Neural progenitor cell (in vitro differentiated cells): ENCODE measurements at regions not wholly inside any gene's neighbourhood (a gene's known extent, or its start where the extent isn't known, plus 50 kb on each side); places are given as distances from the start of the nearest gene placed in this dataset.
"Not testable (repeated sequence)": the region's sequence is repeated elsewhere in the genome, so short reads cannot be mapped to it uniquely, and the experiment has no call there.

Experiments used
- DNase-seq: peaks from one replicate; pipeline ENCODE4 v3.0.0-alpha.2; 2016; ENCODE audit warnings: low spot score
- H2AFZ ChIP-seq: fragments of 200-600 bp; sonication (generic); replicated peaks from 2 replicates; pipeline ENCODE4 v1.6.1; 2016; ENCODE audit warnings: antibody characterized with exemption
- H3F3A ChIP-seq: fragments of 200-600 bp; sonication (generic); 2 replicates; pipeline ENCODE4 v1.6.1; 2016; ENCODE audit warnings: antibody characterized with exemption, low read depth
- H3K27ac ChIP-seq: fragments of 200-600 bp; sonication (generic); 2 replicates; pipeline ENCODE4 v1.5.1; 2016; ENCODE audit warnings: mild to moderate bottlenecking
- H3K27me3 ChIP-seq: fragments of 200-600 bp; sonication (generic); 2 replicates; pipeline ENCODE4 v1.6.1; 2016; ENCODE audit warnings: mild to moderate bottlenecking, moderate library complexity
- H3K36me3 ChIP-seq: fragments of 200-600 bp; sonication (generic); 2 replicates; pipeline ENCODE4 v1.5.1; 2016
- H3K4me1 ChIP-seq: fragments of 200-600 bp; sonication (generic); 2 replicates; pipeline ENCODE4 v1.6.1; 2016; ENCODE audit warnings: mixed run types
- H3K4me2 ChIP-seq: fragments of 200-600 bp; sonication (generic); 2 replicates; pipeline ENCODE4 v1.6.1; 2016
- H3K4me3 ChIP-seq: fragments of 200-600 bp; sonication (generic); 2 replicates; pipeline ENCODE4 v1.5.1; 2016
- H3K79me2 ChIP-seq: fragments of 200-600 bp; sonication (generic); 2 replicates; pipeline ENCODE4 v1.6.1; 2016; ENCODE audit warnings: low read depth
- H3K9ac ChIP-seq: fragments of 200-600 bp; sonication (generic); 2 replicates; pipeline ENCODE4 v1.6.1; 2016
- H3K9me3 ChIP-seq: fragments of 200-600 bp; sonication (generic); 2 replicates; pipeline ENCODE4 v1.5.1; 2016; ENCODE audit warnings: low read depth
- H4K20me1 ChIP-seq: fragments of 200-600 bp; sonication (generic); 2 replicates; pipeline ENCODE4 v1.6.1; 2016; ENCODE audit warnings: low read depth
- H3K27ac Mint-ChIP-seq: 3 replicates; pipeline ENCODE4 v1.8.0; 2021; ENCODE audit warnings: mixed read lengths
- H3K27me3 Mint-ChIP-seq: 2 replicates; pipeline ENCODE4 v1.8.0; 2022; ENCODE audit warnings: low read depth, mild to moderate bottlenecking, inconsistent platforms, moderate library complexity, mixed read lengths; ENCODE audit not compliant: insufficient read depth
- H3K36me3 Mint-ChIP-seq: 3 replicates; pipeline ENCODE4 v1.8.0; 2021; ENCODE audit warnings: mixed read lengths
- H3K4me1 Mint-ChIP-seq: 3 replicates; pipeline ENCODE4 v1.8.0; 2021; ENCODE audit warnings: mixed read lengths
- H3K4me3 Mint-ChIP-seq: 3 replicates; pipeline ENCODE4 v1.8.0; 2021; ENCODE audit warnings: mild to moderate bottlenecking, moderate library complexity, mixed read lengths
- H3K9me3 Mint-ChIP-seq: 3 replicates; pipeline ENCODE4 v1.8.0; 2020; ENCODE audit warnings: mixed read lengths
- CTCF ChIP-seq: fragments of 200-600 bp; sonication (generic); IDR thresholded peaks from 2 replicates; pipeline ENCODE4 v1.5.1; 2017; ENCODE audit warnings: antibody characterized with exemption, mild to moderate bottlenecking
- EZH2 ChIP-seq: fragments of 200-600 bp; sonication (generic); IDR thresholded peaks from 2 replicates; pipeline ENCODE4 v1.6.1; 2017; ENCODE audit warnings: antibody characterized with exemption, mild to moderate bottlenecking, moderate library complexity
- EZH2phosphoT487 ChIP-seq: fragments of 200-600 bp; sonication (generic); IDR thresholded peaks from 2 replicates; pipeline ENCODE4 v1.6.1; 2017; ENCODE audit warnings: antibody characterized with exemption

- Histone ChIP-seq H3K4me3 (no peak overlapping the region), H2AFZ (no peak overlapping the region), H3K79me2 (no peaks in the 10 kb centered on the region), H3K36me3 (no peaks in the 10 kb centered on the region), H3K9ac (no peak overlapping the region), H3K27me3 (no peaks in the 10 kb centered on the region), H3K27ac (no peak overlapping the region), H3K9me3 (no peaks in the 10 kb centered on the region), H4K20me1 (no peaks in the 10 kb centered on the region), H3K4me2 (no peak overlapping the region), H3F3A (no peaks in the 10 kb centered on the region), H3K4me1 (no peaks in the 10 kb centered on the region)
- H3K4me3 Mint-ChIP-seq: no peak overlapping the region
- H3K4me1 Mint-ChIP-seq: no peaks in the 10 kb centered on the region
- H3K27me3 Mint-ChIP-seq: peaks cover 3% of the 10 kb centered on the region
- TF ChIP-seq CTCF: no peak
- TF ChIP-seq EZH2phosphoT487: no peak
- H3K9me3 Mint-ChIP-seq: no peaks in the 10 kb centered on the region
- no peak for DNase-seq
- H3K27ac Mint-ChIP-seq: no peak overlapping the region
- peaks cover 1% of the 10 kb centered on the region for H3K36me3 Mint-ChIP-seq
Observed at GRCh38 chr6:85751374-85752055, 108.8 kb upstream of the SYNCRIP start.

GRCh38 chr6:85750146-85750545, 107.5 kb upstream of the SYNCRIP start:
- not testable (repeated sequence) for H3K4me3 ChIP-seq, H3K36me3 ChIP-seq, H3F3A ChIP-seq, H3K4me2 ChIP-seq, H3K9ac ChIP-seq, H3K4me1 ChIP-seq, H3K27ac Mint-ChIP-seq, H3K79me2 ChIP-seq, H3K27ac ChIP-seq, H3K4me3 Mint-ChIP-seq, H3K27me3 ChIP-seq, H2AFZ ChIP-seq, H3K4me1 Mint-ChIP-seq, DNase-seq, H4K20me1 ChIP-seq, H3K36me3 Mint-ChIP-seq, H3K9me3 ChIP-seq, H3K27me3 Mint-ChIP-seq, H3K9me3 Mint-ChIP-seq

GRCh38 chr6:85749236-85749635, 106.5 kb upstream of the SYNCRIP start:
- peaks cover 4% of the 10 kb centered on the region for H3K4me1 Mint-ChIP-seq
- Histone ChIP-seq H3K79me2 (no peaks in the 10 kb centered on the region), H3K4me2 (no peak overlapping the region), H3K9me3 (no peaks in the 10 kb centered on the region), H3K27ac (no peak overlapping the region), H3F3A (no peaks in the 10 kb centered on the region), H2AFZ (no peak overlapping the region), H3K4me1 (no peaks in the 10 kb centered on the region), H3K9ac (no peak overlapping the region), H3K36me3 (no peaks in the 10 kb centered on the region), H3K27me3 (no peaks in the 10 kb centered on the region), H4K20me1 (no peaks in the 10 kb centered on the region), H3K4me3 (no peak overlapping the region)
- TF ChIP-seq CTCF: no peak
- no peak for TF ChIP-seq EZH2
- TF ChIP-seq EZH2phosphoT487: no peak
- DNase-seq: no peak
- no peaks in the 10 kb centered on the region for H3K9me3 Mint-ChIP-seq
- H3K36me3 Mint-ChIP-seq: peaks cover 1% of the 10 kb centered on the region
- no peak overlapping the region for H3K4me3 Mint-ChIP-seq
- H3K27ac Mint-ChIP-seq: no peak overlapping the region
- H3K27me3 Mint-ChIP-seq: peaks cover 3% of the 10 kb centered on the region

- Histone ChIP-seq H3K4me2 (no peak overlapping the region), H3K4me3 (no peak overlapping the region), H2AFZ (no peak overlapping the region), H3K9me3 (no peaks in the 10 kb centered on the region), H3F3A (no peaks in the 10 kb centered on the region), H3K79me2 (no peaks in the 10 kb centered on the region), H3K36me3 (no peaks in the 10 kb centered on the region), H4K20me1 (no peaks in the 10 kb centered on the region), H3K27ac (no peak overlapping the region), H3K4me1 (no peaks in the 10 kb centered on the region), H3K9ac (no peak overlapping the region), H3K27me3 (no peaks in the 10 kb centered on the region)
- TF ChIP-seq CTCF (no peak), EZH2 (no peak), EZH2phosphoT487 (no peak)
- Mint-ChIP-seq H3K27ac (no peak overlapping the region), H3K36me3 (peaks cover 1% of the 10 kb centered on the region), H3K4me3 (no peak overlapping the region), H3K9me3 (peaks cover 3% of the 10 kb centered on the region), H3K4me1 (peaks cover 4% of the 10 kb centered on the region), H3K27me3 (no peaks in the 10 kb centered on the region)
- DNase-seq: no peak
Observed at GRCh38 chr6:85747666-85748065, 105.0 kb upstream of the SYNCRIP start.
